Erythroblast (primary cell): ENCODE measurements at regions not wholly inside any gene's neighbourhood (a gene's known extent, or its start where the extent isn't known, plus 50 kb on each side); places are given as distances from the start of the nearest gene placed in this dataset.
"Not testable (repeated sequence)": the region's sequence is repeated elsewhere in the genome, so short reads cannot be mapped to it uniquely, and the experiment has no call there.

Experiments used
- DNase-seq, 2 experiments: peaks; one replicate each; lab custom pipeline; 2025; lab: John Stamatoyannopoulos, UW
- GATA1 ChIP-seq: IDR thresholded peaks from 2 replicates; pipeline ENCODE4 v1.6.1; 2011; ENCODE audit warnings: low read depth, mild to moderate bottlenecking, control low read depth, low read length, moderate library complexity
- POLR2A ChIP-seq: IDR thresholded peaks from 2 replicates; pipeline ENCODE4 v1.6.1; 2011; ENCODE audit warnings: mild to moderate bottlenecking, low read length

GRCh38 chr1:161421456-161421855 is 53.8 kb upstream of the CFAP126 start:
- TF ChIP-seq GATA1: no peak
- TF ChIP-seq POLR2A: no peak
- no peak for DNase-seq

GRCh38 chr1:161420763-161421455 is 53.2 kb upstream of the CFAP126 start:
- no peak for TF ChIP-seq POLR2A
- DNase-seq: peak; percentile 37 to 43

GRCh38 chr1:161417536-161417935 is 49.9 kb upstream of the CFAP126 start:
- not testable (repeated sequence) for DNase-seq
